ENCODE measurements at regions not wholly inside any gene's neighbourhood (a gene's known extent, or its start where the extent isn't known, plus 50 kb on each side); places are given as distances from the start of the nearest gene placed in this dataset.
A peak's percentile ranks its signal among the peaks of the same experiment; 100 is the strongest.

- no peak for DNase-seq (ENCODE audit: low spot score)
Observed at GRCh38 chr10:118107040-118107439, 60.3 kb upstream of the RAB11FIP2 start.

- peak; percentile 37 for DNase-seq (ENCODE audit: low spot score)
Observed at GRCh38 chr10:118106426-118106825, 59.7 kb upstream of the RAB11FIP2 start.

- no peak for DNase-seq (ENCODE audit: low spot score)
Observed at GRCh38 chr10:118102121-118102520, 55.4 kb upstream of the RAB11FIP2 start.

GRCh38 chr10:118101501-118101900, 54.8 kb upstream of the RAB11FIP2 start:
- no peak for DNase-seq (ENCODE audit: low spot score)
